Activated effector memory CD4-positive, alpha-beta T cell treated with anti-CD3 and anti-CD28 coated beads, Interleukin-2, amount 50 U/mL, for 16 hours (primary cell): ENCODE measurements at regions not wholly inside any gene's neighbourhood (a gene's known extent, or its start where the extent isn't known, plus 50 kb on each side); places are given as distances from the start of the nearest gene placed in this dataset.

Experiments used
- DNase-seq: peaks from one replicate; pipeline ENCODE4 v3.0.0-alpha.2; 2020

- no peak for DNase-seq
These were observed 491.5 kb upstream of the B3GALT2 start for GRCh38 chr1:193677874-193678273.

GRCh38 chr1:193676996-193677549 lies 490.7 kb upstream of the B3GALT2 start:
- DNase-seq, result no peak

GRCh38 chr1:193674292-193674944 lies 488.0 kb upstream of the B3GALT2 start:
- no peak for DNase-seq

- DNase-seq, result no peak
These were observed 480.2 kb upstream of the B3GALT2 start for GRCh38 chr1:193666485-193667083.

- DNase-seq, result no peak
These were observed 477.6 kb upstream of the B3GALT2 start for GRCh38 chr1:193663965-193664364.

GRCh38 chr1:193662030-193662429 lies 475.6 kb upstream of the B3GALT2 start:
- DNase-seq, result no peak

GRCh38 chr1:193661385-193661784 lies 475.0 kb upstream of the B3GALT2 start:
- no peak for DNase-seq

GRCh38 chr1:193660428-193660827 lies 474.0 kb upstream of the B3GALT2 start:
- DNase-seq, result no peak

- DNase-seq, result no peak
These were observed 472.3 kb upstream of the B3GALT2 start for GRCh38 chr1:193658691-193659090.

- DNase-seq, result no peak
These were observed 471.7 kb upstream of the B3GALT2 start for GRCh38 chr1:193658081-193658480.

GRCh38 chr1:193657552-193657951 lies 471.1 kb upstream of the B3GALT2 start:
- DNase-seq, result no peak

GRCh38 chr1:193656841-193657240 lies 470.4 kb upstream of the B3GALT2 start:
- DNase-seq, result no peak

GRCh38 chr1:193654951-193655735 lies 468.7 kb upstream of the B3GALT2 start:
- DNase-seq, result no peak

- DNase-seq, result no peak
These were observed 463.2 kb upstream of the B3GALT2 start for GRCh38 chr1:193649587-193649986.

- no peak for DNase-seq
These were observed 448.5 kb upstream of the B3GALT2 start for GRCh38 chr1:193634876-193635275.

GRCh38 chr1:193634470-193634869 lies 448.1 kb upstream of the B3GALT2 start:
- no peak for DNase-seq

- DNase-seq, result no peak
These were observed 447.6 kb upstream of the B3GALT2 start for GRCh38 chr1:193633991-193634390.

GRCh38 chr1:193633093-193633492 lies 446.7 kb upstream of the B3GALT2 start:
- no peak for DNase-seq

GRCh38 chr1:193631306-193631705 lies 444.9 kb upstream of the B3GALT2 start:
- DNase-seq, result no peak

GRCh38 chr1:193629875-193630274 lies 443.5 kb upstream of the B3GALT2 start:
- DNase-seq, result no peak

GRCh38 chr1:193626695-193627094 lies 440.3 kb upstream of the B3GALT2 start:
- DNase-seq, result no peak

- DNase-seq, result no peak
These were observed 438.8 kb upstream of the B3GALT2 start for GRCh38 chr1:193625255-193625654.

- no peak for DNase-seq
These were observed 433.5 kb upstream of the B3GALT2 start for GRCh38 chr1:193619911-193620310.

GRCh38 chr1:193614817-193615216 lies 428.4 kb upstream of the B3GALT2 start:
- DNase-seq, result no peak
